AG09309 (cell line): ENCODE measurements at regions not wholly inside any gene's neighbourhood (a gene's known extent, or its start where the extent isn't known, plus 50 kb on each side); places are given as distances from the start of the nearest gene placed in this dataset.

Experiments
- DNase-seq: peaks from one replicate; pipeline ENCODE4 v3.0.0-alpha.2; 2010; ENCODE audit warnings: low read depth
- H3K4me3 ChIP-seq: 2 replicates; pipeline ENCODE4 v1.5.1; 2011; ENCODE audit warnings: mild to moderate bottlenecking, low read depth, low read length, moderate library complexity; ENCODE audit not compliant: control insufficient read depth
- TF ChIP-seq, protein P1 (sequence below): IDR thresholded peaks from 2 replicates; pipeline ENCODE4 v1.5.1; 2011; ENCODE audit warnings: mild to moderate bottlenecking, low read depth, low read length, inconsistent platforms; ENCODE audit not compliant: insufficient read depth, control insufficient read depth; ENCODE audit errors: missing control alignments

DNA sequence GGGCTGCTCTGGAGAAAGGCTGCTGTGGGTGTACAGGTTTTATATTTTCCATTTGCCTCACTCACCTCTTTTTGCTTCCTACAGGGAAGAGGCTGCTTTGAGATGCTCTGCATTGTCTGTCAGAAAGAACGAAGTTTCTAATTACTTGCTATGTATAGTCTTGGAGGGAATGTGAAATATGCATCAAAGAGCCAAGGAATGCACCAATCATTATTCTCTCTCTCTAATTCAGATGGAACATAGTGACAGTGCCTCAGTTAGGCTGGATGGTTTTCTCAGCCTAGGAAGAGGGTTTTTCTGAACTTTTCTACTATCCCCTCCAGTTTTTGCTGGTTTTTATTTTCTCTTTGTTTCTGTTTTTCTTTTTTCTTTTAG is 106.8 kb upstream of the SLC4A4 start:
- no peak for DNase-seq
- TF ChIP-seq, protein P1, sequence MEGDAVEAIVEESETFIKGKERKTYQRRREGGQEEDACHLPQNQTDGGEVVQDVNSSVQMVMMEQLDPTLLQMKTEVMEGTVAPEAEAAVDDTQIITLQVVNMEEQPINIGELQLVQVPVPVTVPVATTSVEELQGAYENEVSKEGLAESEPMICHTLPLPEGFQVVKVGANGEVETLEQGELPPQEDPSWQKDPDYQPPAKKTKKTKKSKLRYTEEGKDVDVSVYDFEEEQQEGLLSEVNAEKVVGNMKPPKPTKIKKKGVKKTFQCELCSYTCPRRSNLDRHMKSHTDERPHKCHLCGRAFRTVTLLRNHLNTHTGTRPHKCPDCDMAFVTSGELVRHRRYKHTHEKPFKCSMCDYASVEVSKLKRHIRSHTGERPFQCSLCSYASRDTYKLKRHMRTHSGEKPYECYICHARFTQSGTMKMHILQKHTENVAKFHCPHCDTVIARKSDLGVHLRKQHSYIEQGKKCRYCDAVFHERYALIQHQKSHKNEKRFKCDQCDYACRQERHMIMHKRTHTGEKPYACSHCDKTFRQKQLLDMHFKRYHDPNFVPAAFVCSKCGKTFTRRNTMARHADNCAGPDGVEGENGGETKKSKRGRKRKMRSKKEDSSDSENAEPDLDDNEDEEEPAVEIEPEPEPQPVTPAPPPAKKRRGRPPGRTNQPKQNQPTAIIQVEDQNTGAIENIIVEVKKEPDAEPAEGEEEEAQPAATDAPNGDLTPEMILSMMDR, result no peak
- H3K4me3 ChIP-seq, result no peak overlapping the region

DNA sequence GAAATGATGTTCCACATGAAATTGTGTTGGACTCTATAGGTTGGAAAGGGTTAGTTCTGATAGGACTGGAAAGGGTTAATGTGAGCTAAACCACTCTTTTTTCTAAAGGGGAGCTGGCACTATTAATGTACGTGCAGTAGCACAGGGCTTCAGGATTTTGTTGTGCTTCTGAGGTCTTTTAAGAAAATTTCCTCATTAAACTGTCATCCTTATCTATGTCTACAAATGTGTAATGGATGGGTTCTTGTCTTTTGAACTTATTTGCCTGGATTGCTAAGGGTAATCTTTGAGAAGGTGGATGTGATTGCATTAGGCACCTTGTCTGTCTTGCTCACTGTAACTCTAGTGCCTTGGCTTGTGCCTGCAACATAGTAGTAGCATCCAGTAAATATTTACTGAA is 106.0 kb upstream of the SLC4A4 start:
- TF ChIP-seq, protein P1, result no peak
- H3K4me3 ChIP-seq, result no peak overlapping the region
- no peak for DNase-seq

DNA sequence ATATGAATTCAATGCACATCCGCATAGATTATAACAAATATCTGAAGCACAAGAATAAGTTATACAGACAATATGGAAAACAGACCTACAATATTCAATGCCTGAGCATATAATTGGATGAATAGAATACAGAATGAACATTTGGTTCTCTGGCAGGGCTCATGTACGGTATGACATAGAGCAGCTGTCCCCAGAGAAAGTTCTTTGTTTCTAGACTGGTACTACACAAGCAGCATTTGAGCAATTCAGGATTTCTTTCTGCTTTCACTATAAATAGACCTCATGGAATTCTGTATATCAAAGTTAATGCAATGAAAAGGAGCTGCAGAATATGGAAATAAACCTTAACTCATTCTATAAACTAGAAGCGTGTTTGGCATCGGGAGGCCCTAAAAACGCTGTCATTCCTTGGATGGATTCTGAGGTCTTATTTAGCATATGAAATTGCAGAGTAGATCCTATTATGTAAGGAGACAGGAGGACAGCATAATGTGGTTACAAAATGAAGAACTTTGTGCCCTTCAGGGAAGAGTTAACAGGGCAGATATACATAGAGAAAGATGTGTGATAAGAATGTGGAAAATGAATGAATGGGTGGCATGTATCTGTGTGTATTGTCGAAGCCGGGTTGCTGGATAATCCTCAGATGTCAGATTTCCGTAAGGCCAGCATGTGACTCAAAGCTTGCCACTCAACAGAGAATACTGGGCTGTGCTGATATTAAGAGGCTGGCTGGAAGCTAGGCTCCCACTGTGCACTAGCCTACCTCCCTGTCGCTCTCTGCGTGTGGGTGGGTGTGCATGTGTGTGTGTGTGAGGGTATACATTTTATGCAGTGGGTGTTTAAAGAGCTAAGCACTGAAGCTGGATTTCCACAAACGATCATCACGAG is 103.3 kb upstream of the SLC4A4 start:
- TF ChIP-seq, protein P1, result no peak
- no peak overlapping the region for H3K4me3 ChIP-seq
- no peak for DNase-seq

DNA sequence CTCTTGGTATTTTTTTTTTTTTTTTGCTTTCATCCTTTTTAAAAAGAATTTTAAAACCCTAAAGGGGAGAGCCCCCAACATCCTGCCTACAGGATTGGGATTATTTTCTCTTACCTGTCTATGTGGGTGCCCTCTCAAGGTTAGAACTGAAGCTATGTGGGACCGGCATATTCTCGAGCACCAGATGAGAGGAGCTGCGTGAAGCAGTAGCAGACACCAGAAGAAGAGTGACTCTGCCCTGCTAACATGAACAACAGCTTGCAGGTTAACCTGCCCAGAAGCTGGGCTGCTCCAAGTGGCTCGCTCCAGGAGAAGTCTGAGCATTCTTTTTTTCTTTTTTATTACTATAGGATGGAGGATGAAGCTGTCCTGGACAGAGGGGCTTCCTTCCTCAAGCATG is 102.6 kb upstream of the SLC4A4 start:
- no peak for DNase-seq
- TF ChIP-seq, protein P1, result no peak

DNA sequence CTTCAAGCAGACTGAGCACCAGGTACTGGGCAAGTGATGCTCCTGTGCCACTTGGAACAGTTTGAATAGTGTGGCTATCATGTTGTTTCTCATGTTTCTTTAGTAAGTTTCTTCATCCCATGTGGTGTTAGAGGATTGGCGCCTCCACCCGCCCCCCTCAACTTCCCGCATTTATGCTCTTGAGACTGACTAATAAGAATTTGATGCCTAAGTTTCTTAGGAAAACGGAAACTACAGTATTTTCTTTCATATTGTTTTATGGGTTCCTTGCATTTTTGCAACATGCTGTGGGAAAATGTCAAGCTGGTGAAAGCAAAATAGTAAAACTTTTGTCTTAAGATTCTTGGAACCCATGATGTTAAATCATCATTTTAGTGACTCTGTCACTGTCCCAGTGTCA is 101.2 kb upstream of the SLC4A4 start:
- no peak overlapping the region for H3K4me3 ChIP-seq
- TF ChIP-seq, protein P1, result no peak
- DNase-seq, result no peak

More for the DNA sequence above, 102.6 kb upstream of the SLC4A4 start:
- no peak overlapping the region for H3K4me3 ChIP-seq

DNA sequence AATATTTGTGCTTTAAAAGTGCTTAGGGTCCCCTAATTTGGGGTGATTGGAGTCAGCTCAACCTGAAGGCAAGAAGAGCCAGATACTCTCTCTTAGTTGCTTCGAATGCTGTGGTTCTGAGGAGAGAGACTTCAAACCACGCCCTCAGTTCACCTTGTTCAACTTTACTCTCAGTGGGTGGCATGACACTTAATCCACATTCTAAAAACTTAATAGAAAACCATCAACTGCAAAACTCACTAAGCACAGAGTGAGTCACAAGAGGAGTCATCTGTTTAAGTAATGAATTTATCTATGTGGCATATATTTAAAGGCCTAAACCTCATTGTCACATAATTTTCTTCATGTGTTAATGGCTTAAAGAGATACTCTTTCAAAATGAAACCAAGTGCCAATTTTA is 99.5 kb upstream of the SLC4A4 start:
- TF ChIP-seq, protein P1, result no peak
- DNase-seq, result no peak

More for the DNA sequence above, 99.5 kb upstream of the SLC4A4 start:
- no peak overlapping the region for H3K4me3 ChIP-seq
